Activated CD8-positive, alpha-beta memory T cell treated with anti-CD3 and anti-CD28 coated beads for 24 hours (primary cell): ENCODE measurements at regions not wholly inside any gene's neighbourhood (a gene's known extent, or its start where the extent isn't known, plus 50 kb on each side); places are given as distances from the start of the nearest gene placed in this dataset.

Experiments used
- DNase-seq: peaks from one replicate; pipeline ENCODE4 v3.0.0-alpha.2; 2020

GRCh38 chr18:37985126-37985525, 419.5 kb upstream of the CELF4 start:
- no peak for DNase-seq

GRCh38 chr18:37980556-37980955, 415.0 kb upstream of the CELF4 start:
- DNase-seq, result no peak

GRCh38 chr18:37975446-37975845, 409.8 kb upstream of the CELF4 start:
- DNase-seq, result no peak

GRCh38 chr18:37967261-37967660, 401.7 kb upstream of the CELF4 start:
- no peak for DNase-seq

GRCh38 chr18:37965572-37965970, 400.0 kb upstream of the CELF4 start:
- DNase-seq, result no peak

GRCh38 chr18:37964885-37965571, 399.4 kb upstream of the CELF4 start:
- no peak for DNase-seq

- DNase-seq, result no peak
Measured at GRCh38 chr18:37963837-37964236, 398.2 kb upstream of the CELF4 start.

GRCh38 chr18:37962316-37962966, 396.8 kb upstream of the CELF4 start:
- no peak for DNase-seq

GRCh38 chr18:37958499-37958898, 392.9 kb upstream of the CELF4 start:
- no peak for DNase-seq

- no peak for DNase-seq
Measured at GRCh38 chr18:37956902-37957301, 391.3 kb upstream of the CELF4 start.

GRCh38 chr18:37956020-37956419, 390.4 kb upstream of the CELF4 start:
- no peak for DNase-seq

- DNase-seq, result no peak
Measured at GRCh38 chr18:37955201-37955600, 389.6 kb upstream of the CELF4 start.

GRCh38 chr18:37953876-37954275, 388.3 kb upstream of the CELF4 start:
- no peak for DNase-seq

- no peak for DNase-seq
Measured at GRCh38 chr18:37948471-37948870, 382.9 kb upstream of the CELF4 start.

GRCh38 chr18:37946324-37946723, 380.7 kb upstream of the CELF4 start:
- no peak for DNase-seq

- DNase-seq, result no peak
Measured at GRCh38 chr18:37944700-37945270, 379.2 kb upstream of the CELF4 start.

GRCh38 chr18:37937287-37937686, 371.7 kb upstream of the CELF4 start:
- no peak for DNase-seq

- no peak for DNase-seq
Measured at GRCh38 chr18:37935086-37935485, 369.5 kb upstream of the CELF4 start.

- DNase-seq, result no peak
Measured at GRCh38 chr18:37930640-37931039, 365.0 kb upstream of the CELF4 start.

GRCh38 chr18:37922162-37922561, 356.6 kb upstream of the CELF4 start:
- no peak for DNase-seq

GRCh38 chr18:37920865-37921264, 355.3 kb upstream of the CELF4 start:
- no peak for DNase-seq

- no peak for DNase-seq
Measured at GRCh38 chr18:37913051-37913450, 347.5 kb upstream of the CELF4 start.

GRCh38 chr18:37902344-37902743, 336.7 kb upstream of the CELF4 start:
- DNase-seq, result no peak

- DNase-seq, result no peak
Measured at GRCh38 chr18:37900326-37900725, 334.7 kb upstream of the CELF4 start.

GRCh38 chr18:37889963-37890362, 324.4 kb upstream of the CELF4 start:
- no peak for DNase-seq
